GM23338 (cell line): ENCODE measurements at regions not wholly inside any gene's neighbourhood (a gene's known extent, or its start where the extent isn't known, plus 50 kb on each side); places are given as distances from the start of the nearest gene placed in this dataset.

ENCODE experiments used
- ATAC-seq: fragments of 200-7000 bp; cut with Tn5 transposase; 3 replicates; pipeline ENCODE4 v1.9.1; 2020
- DNase-seq: peaks from one replicate; pipeline ENCODE4 v3.0.0-alpha.2; 2015; ENCODE audit warnings: low spot score
- H2AFZ ChIP-seq: fragments of 200-600 bp; sonication (generic); 2 replicates; pipeline ENCODE4 v1.8.0; 2016; ENCODE audit warnings: antibody characterized with exemption, mild to moderate bottlenecking, moderate library complexity
- H3F3A ChIP-seq: fragments of 200-600 bp; sonication (generic); replicated peaks from 2 replicates; pipeline ENCODE4 v1.8.0; 2017; ENCODE audit warnings: antibody characterized with exemption, mixed run types, low read depth
- H3K27ac ChIP-seq: fragments of 200-600 bp; sonication (generic); 2 replicates; pipeline ENCODE4 v1.6.1; 2016; ENCODE audit warnings: low read depth
- H3K27me3 ChIP-seq: fragments of 200-600 bp; sonication (generic); 2 replicates; pipeline ENCODE4 v1.8.0; 2016; ENCODE audit warnings: mild to moderate bottlenecking, mixed run types, moderate library complexity; ENCODE audit not compliant: insufficient read depth
- H3K36me3 ChIP-seq: fragments of 200-600 bp; sonication (generic); 2 replicates; pipeline ENCODE4 v1.8.0; 2016; ENCODE audit warnings: mild to moderate bottlenecking; ENCODE audit not compliant: insufficient read depth
- H3K4me1 ChIP-seq: fragments of 200-600 bp; sonication (generic); 2 replicates; pipeline ENCODE4 v1.8.0; 2016; ENCODE audit warnings: mild to moderate bottlenecking, moderate library complexity; ENCODE audit not compliant: insufficient read depth
- H3K4me2 ChIP-seq: fragments of 200-600 bp; sonication (generic); 2 replicates; pipeline ENCODE4 v1.7.1; 2017; ENCODE audit warnings: mixed run types
- H3K4me3 ChIP-seq: fragments of 200-600 bp; sonication (generic); 2 replicates; pipeline ENCODE4 v1.6.1; 2016; ENCODE audit warnings: mixed run types
- H3K79me2 ChIP-seq: fragments of 200-600 bp; sonication (generic); replicated peaks from 2 replicates; pipeline ENCODE4 v1.8.0; 2017; ENCODE audit warnings: mild to moderate bottlenecking; ENCODE audit not compliant: insufficient read depth
- H3K9me2 ChIP-seq: fragments of 200-600 bp; sonication (generic); 2 replicates; pipeline ENCODE4 v1.8.0; 2017; ENCODE audit not compliant: insufficient read depth
- H4K20me1 ChIP-seq: fragments of 200-600 bp; sonication (generic); replicated peaks from 2 replicates; pipeline ENCODE4 v1.8.0; 2017; ENCODE audit warnings: mild to moderate bottlenecking; ENCODE audit not compliant: insufficient read depth
- H3K27ac Mint-ChIP-seq: 2 replicates; pipeline ENCODE4 v1.8.0; 2020; ENCODE audit warnings: inconsistent platforms, mild to moderate bottlenecking, moderate library complexity, mixed read lengths
- H3K27me3 Mint-ChIP-seq: 3 replicates; pipeline ENCODE4 v1.8.0; 2022; ENCODE audit warnings: low read depth, mild to moderate bottlenecking, moderate library complexity, mixed read lengths, inconsistent platforms; ENCODE audit not compliant: insufficient read depth, poor library complexity
- H3K36me3 Mint-ChIP-seq: 3 replicates; pipeline ENCODE4 v1.8.0; 2021; ENCODE audit warnings: low read depth, mild to moderate bottlenecking, inconsistent platforms, moderate library complexity, mixed read lengths
- H3K4me1 Mint-ChIP-seq: 3 replicates; pipeline ENCODE4 v1.8.0; 2020; ENCODE audit warnings: mild to moderate bottlenecking, inconsistent platforms, mixed read lengths
- H3K4me3 Mint-ChIP-seq: 3 replicates; pipeline ENCODE4 v1.8.0; 2021; ENCODE audit warnings: moderate library complexity, mild to moderate bottlenecking, inconsistent platforms, mixed read lengths
- H3K9me3 Mint-ChIP-seq: 3 replicates; pipeline ENCODE4 v1.8.0; 2020; ENCODE audit warnings: moderate library complexity, mild to moderate bottlenecking, inconsistent platforms, mixed read lengths
- CREB1 ChIP-seq: fragments of 250-450 bp; sonication (Bioruptor Pico); IDR thresholded peaks from 2 replicates; pipeline ENCODE4 v1.5.0; 2020; ENCODE audit warnings: low read depth, mild to moderate bottlenecking, moderate library complexity
- CTCF ChIP-seq, 2 experiments: fragments of 200-600 bp in 1 of 2; sonication (generic) in 1 of 2; conservative IDR thresholded peaks; 2 replicates each; pipeline versions ENCODE4 v1.5.1 to v1.6.1; 2016 to 2017; ENCODE audit warnings: antibody characterized with exemption in 2 of 2, low read depth in 2 of 2, mild to moderate bottlenecking in 2 of 2, moderate library complexity in 1 of 2
- ETS1 ChIP-seq: IDR thresholded peaks from 2 replicates; pipeline ENCODE4 v1.6.1; 2016; ENCODE audit warnings: antibody characterized with exemption
- EZH2 ChIP-seq: fragments of 200-600 bp; sonication (generic); IDR thresholded peaks from one replicate; pipeline ENCODE4 v1.8.0; 2017; ENCODE audit warnings: antibody characterized with exemption, mild to moderate bottlenecking, low read depth; ENCODE audit not compliant: unreplicated experiment
- EZH2phosphoT487 ChIP-seq: fragments of 200-600 bp; sonication (generic); IDR thresholded peaks from one replicate; pipeline ENCODE4 v1.8.1; 2018; ENCODE audit warnings: antibody characterized with exemption; ENCODE audit not compliant: unreplicated experiment
- JUNB ChIP-seq: IDR thresholded peaks from one replicate; pipeline ENCODE4 v1.6.1; 2016; ENCODE audit warnings: antibody characterized with exemption; ENCODE audit not compliant: unreplicated experiment
- NANOG ChIP-seq: IDR thresholded peaks from 2 replicates; pipeline ENCODE4 v1.6.1; 2016; ENCODE audit warnings: antibody characterized with exemption, borderline replicate concordance
- POLR2AphosphoS5 ChIP-seq: IDR thresholded peaks from 2 replicates; pipeline ENCODE4 v1.6.1; 2016; ENCODE audit warnings: antibody characterized with exemption, low read depth
- STAT1 ChIP-seq: IDR thresholded peaks from one replicate; pipeline ENCODE4 v1.6.1; 2016; ENCODE audit warnings: antibody characterized with exemption; ENCODE audit not compliant: unreplicated experiment
- ZNF114 ChIP-seq: fragments of 250-450 bp; sonication (Bioruptor Pico); IDR thresholded peaks from 2 replicates; pipeline ENCODE4 v1.5.0; 2020; ENCODE audit warnings: mild to moderate bottlenecking, moderate library complexity
- ZNF331 ChIP-seq: fragments of 250-450 bp; sonication (Bioruptor Pico); IDR thresholded peaks from 2 replicates; pipeline ENCODE4 v1.5.0; 2020; ENCODE audit warnings: low read depth, mild to moderate bottlenecking, moderate library complexity
- TF ChIP-seq, protein P1 (sequence below): fragments of 250-450 bp; sonication (Bioruptor Pico); IDR thresholded peaks from 2 replicates; pipeline ENCODE4 v1.5.0; 2020; ENCODE audit warnings: mild to moderate bottlenecking, moderate library complexity
- TF ChIP-seq, protein P2 (sequence below): IDR thresholded peaks from one replicate; pipeline ENCODE4 v1.6.1; 2018; ENCODE audit warnings: antibody characterized with exemption; ENCODE audit not compliant: unreplicated experiment

DNA sequence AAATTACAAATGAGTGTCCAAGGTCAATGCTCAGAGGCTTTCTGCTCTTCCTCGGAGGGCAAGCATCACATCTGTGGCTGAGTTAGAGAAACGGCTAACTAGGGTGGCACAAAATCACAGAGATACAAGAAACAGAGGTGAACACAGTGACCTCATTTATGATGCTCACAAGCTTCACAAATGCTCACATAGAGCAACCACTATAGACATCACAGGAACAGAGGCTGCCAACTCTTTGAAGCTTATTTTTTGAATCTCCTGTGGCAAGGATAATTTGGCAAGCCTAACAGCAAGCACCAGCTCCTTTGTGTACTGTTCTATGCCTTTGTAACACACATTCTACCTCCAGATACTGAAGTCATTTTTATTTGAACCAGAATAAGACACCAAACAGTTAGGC lies 416.5 kb upstream of the DDI1 start:
- Mint-ChIP-seq H3K27ac (no peak overlapping the region), H3K4me1 (peaks cover 5% of the 10 kb centered on the region), H3K4me3 (no peak overlapping the region), H3K36me3 (no peaks in the 10 kb centered on the region), H3K9me3 (no peaks in the 10 kb centered on the region), H3K27me3 (no peaks in the 10 kb centered on the region)
- ATAC-seq, result no peak
- Histone ChIP-seq H4K20me1 (no peaks in the 10 kb centered on the region), H3F3A (no peaks in the 10 kb centered on the region), H3K4me1 (no peaks in the 10 kb centered on the region), H3K4me3 (no peak overlapping the region), H3K27ac (no peak overlapping the region), H3K79me2 (no peaks in the 10 kb centered on the region), H2AFZ (no peak overlapping the region), H3K36me3 (no peaks in the 10 kb centered on the region), H3K9me2 (peaks cover 16% of the 10 kb centered on the region; the same call in 1 of the 2 replicates), H3K27me3 (no peaks in the 10 kb centered on the region), H3K4me2 (no peak overlapping the region)
- TF ChIP-seq ETS1, result no peak
- no peak for TF ChIP-seq EZH2phosphoT487
- TF ChIP-seq ZNF331 (CRISPR knock-in tag), result no peak
- no peak for TF ChIP-seq NANOG
- TF ChIP-seq STAT1, result no peak
- no peak for TF ChIP-seq CTCF (conservative IDR thresholded peaks at IDR 0.05; ENCODE audit: low read depth in 2 of 2)
- TF ChIP-seq CREB1 (CRISPR knock-in tag), result no peak
- TF ChIP-seq, protein P1, sequence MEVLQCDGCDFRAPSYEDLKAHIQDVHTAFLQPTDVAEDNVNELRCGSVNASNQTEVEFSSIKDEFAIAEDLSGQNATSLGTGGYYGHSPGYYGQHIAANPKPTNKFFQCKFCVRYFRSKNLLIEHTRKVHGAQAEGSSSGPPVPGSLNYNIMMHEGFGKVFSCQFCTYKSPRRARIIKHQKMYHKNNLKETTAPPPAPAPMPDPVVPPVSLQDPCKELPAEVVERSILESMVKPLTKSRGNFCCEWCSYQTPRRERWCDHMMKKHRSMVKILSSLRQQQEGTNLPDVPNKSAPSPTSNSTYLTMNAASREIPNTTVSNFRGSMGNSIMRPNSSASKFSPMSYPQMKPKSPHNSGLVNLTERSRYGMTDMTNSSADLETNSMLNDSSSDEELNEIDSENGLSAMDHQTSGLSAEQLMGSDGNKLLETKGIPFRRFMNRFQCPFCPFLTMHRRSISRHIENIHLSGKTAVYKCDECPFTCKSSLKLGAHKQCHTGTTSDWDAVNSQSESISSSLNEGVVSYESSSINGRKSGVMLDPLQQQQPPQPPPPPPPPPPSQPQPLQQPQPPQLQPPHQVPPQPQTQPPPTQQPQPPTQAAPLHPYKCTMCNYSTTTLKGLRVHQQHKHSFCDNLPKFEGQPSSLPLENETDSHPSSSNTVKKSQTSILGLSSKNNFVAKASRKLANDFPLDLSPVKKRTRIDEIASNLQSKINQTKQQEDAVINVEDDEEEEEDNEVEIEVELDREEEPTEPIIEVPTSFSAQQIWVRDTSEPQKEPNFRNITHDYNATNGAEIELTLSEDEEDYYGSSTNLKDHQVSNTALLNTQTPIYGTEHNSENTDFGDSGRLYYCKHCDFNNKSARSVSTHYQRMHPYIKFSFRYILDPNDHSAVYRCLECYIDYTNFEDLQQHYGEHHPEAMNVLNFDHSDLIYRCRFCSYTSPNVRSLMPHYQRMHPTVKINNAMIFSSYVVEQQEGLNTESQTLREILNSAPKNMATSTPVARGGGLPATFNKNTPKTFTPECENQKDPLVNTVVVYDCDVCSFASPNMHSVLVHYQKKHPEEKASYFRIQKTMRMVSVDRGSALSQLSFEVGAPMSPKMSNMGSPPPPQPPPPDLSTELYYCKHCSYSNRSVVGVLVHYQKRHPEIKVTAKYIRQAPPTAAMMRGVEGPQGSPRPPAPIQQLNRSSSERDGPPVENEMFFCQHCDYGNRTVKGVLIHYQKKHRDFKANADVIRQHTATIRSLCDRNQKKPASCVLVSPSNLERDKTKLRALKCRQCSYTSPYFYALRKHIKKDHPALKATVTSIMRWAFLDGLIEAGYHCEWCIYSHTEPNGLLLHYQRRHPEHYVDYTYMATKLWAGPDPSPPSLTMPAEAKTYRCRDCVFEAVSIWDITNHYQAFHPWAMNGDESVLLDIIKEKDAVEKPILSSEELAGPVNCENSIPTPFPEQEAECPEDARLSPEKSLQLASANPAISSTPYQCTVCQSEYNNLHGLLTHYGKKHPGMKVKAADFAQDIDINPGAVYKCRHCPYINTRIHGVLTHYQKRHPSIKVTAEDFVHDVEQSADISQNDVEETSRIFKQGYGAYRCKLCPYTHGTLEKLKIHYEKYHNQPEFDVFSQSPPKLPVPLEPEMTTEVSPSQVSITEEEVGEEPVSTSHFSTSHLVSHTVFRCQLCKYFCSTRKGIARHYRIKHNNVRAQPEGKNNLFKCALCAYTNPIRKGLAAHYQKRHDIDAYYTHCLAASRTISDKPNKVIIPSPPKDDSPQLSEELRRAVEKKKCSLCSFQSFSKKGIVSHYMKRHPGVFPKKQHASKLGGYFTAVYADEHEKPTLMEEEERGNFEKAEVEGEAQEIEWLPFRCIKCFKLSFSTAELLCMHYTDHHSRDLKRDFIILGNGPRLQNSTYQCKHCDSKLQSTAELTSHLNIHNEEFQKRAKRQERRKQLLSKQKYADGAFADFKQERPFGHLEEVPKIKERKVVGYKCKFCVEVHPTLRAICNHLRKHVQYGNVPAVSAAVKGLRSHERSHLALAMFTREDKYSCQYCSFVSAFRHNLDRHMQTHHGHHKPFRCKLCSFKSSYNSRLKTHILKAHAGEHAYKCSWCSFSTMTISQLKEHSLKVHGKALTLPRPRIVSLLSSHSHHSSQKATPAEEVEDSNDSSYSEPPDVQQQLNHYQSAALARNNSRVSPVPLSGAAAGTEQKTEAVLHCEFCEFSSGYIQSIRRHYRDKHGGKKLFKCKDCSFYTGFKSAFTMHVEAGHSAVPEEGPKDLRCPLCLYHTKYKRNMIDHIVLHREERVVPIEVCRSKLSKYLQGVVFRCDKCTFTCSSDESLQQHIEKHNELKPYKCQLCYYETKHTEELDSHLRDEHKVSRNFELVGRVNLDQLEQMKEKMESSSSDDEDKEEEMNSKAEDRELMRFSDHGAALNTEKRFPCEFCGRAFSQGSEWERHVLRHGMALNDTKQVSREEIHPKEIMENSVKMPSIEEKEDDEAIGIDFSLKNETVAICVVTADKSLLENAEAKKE (CRISPR knock-in tag), result no peak
- TF ChIP-seq, protein P2, sequence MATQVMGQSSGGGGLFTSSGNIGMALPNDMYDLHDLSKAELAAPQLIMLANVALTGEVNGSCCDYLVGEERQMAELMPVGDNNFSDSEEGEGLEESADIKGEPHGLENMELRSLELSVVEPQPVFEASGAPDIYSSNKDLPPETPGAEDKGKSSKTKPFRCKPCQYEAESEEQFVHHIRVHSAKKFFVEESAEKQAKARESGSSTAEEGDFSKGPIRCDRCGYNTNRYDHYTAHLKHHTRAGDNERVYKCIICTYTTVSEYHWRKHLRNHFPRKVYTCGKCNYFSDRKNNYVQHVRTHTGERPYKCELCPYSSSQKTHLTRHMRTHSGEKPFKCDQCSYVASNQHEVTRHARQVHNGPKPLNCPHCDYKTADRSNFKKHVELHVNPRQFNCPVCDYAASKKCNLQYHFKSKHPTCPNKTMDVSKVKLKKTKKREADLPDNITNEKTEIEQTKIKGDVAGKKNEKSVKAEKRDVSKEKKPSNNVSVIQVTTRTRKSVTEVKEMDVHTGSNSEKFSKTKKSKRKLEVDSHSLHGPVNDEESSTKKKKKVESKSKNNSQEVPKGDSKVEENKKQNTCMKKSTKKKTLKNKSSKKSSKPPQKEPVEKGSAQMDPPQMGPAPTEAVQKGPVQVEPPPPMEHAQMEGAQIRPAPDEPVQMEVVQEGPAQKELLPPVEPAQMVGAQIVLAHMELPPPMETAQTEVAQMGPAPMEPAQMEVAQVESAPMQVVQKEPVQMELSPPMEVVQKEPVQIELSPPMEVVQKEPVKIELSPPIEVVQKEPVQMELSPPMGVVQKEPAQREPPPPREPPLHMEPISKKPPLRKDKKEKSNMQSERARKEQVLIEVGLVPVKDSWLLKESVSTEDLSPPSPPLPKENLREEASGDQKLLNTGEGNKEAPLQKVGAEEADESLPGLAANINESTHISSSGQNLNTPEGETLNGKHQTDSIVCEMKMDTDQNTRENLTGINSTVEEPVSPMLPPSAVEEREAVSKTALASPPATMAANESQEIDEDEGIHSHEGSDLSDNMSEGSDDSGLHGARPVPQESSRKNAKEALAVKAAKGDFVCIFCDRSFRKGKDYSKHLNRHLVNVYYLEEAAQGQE, result no peak
- TF ChIP-seq EZH2, result no peak
- TF ChIP-seq ZNF114, result no peak
- TF ChIP-seq POLR2AphosphoS5, result no peak
- TF ChIP-seq JUNB, result no peak
- no peak for DNase-seq
